ENCODE measurements at regions not wholly inside any gene's neighbourhood (a gene's known extent, or its start where the extent isn't known, plus 50 kb on each side); places are given as distances from the start of the nearest gene placed in this dataset.

GRCh38 chr18:47566809-47567208, 315.3 kb upstream of the SKOR2 start:
- 79 to 94% methylated on average over 1 of the region's 1 CpG for WGBS, 2 donors
- no peak overlapping the region for H3K27ac ChIP-seq

GRCh38 chr18:47560723-47561715, 309.6 kb upstream of the SKOR2 start:
- WGBS, 2 donors: 39 to 40% methylated on average over 17 of the region's 17 CpGs
- Histone ChIP-seq H3K4me3 (no peak overlapping the region), H3K27me3 (no peaks in the 10 kb centered on the region), H3K9me3 (peaks cover 0 to 9% (median 0%) of the 10 kb centered on the region in 4 donors), H3K36me3 (no peaks in the 10 kb centered on the region), H3K27ac (no peak overlapping the region), H3K4me1 (no peaks in the 10 kb centered on the region)
- TF ChIP-seq CTCF (IDR thresholded peaks at IDR 0.05) (no peak), EP300 (IDR thresholded peaks at IDR 0.05) (no peak), POLR2A (IDR thresholded peaks at IDR 0.05) (no peak)
- no peak for DNase-seq (ENCODE audit: low spot score in 2 of 2)

More at GRCh38 chr18:47566809-47567208, 315.3 kb upstream of the SKOR2 start:
- Histone ChIP-seq H3K36me3 (no peaks in the 10 kb centered on the region), H3K27me3 (no peaks in the 10 kb centered on the region), H3K4me3 (no peak overlapping the region), H3K4me1 (no peaks in the 10 kb centered on the region), H3K9me3 (peaks cover 0 to 13% (median 0%) of the 10 kb centered on the region in 4 donors)
- no peak for DNase-seq (ENCODE audit: low spot score in 2 of 2)
- TF ChIP-seq POLR2A (IDR thresholded peaks at IDR 0.05): no peak
- no peak for TF ChIP-seq CTCF (IDR thresholded peaks at IDR 0.05)
- TF ChIP-seq EP300 (IDR thresholded peaks at IDR 0.05): no peak

- Histone ChIP-seq H3K9me3 (no peaks in the 10 kb centered on the region), H3K4me3 (no peak overlapping the region), H3K36me3 (no peaks in the 10 kb centered on the region), H3K4me1 (no peaks in the 10 kb centered on the region), H3K27me3 (no peaks in the 10 kb centered on the region), H3K27ac (no peak overlapping the region)
- TF ChIP-seq CTCF (IDR thresholded peaks at IDR 0.05) (no peak), POLR2A (IDR thresholded peaks at IDR 0.05) (no peak), EP300 (IDR thresholded peaks at IDR 0.05) (no peak)
- 28 to 30% methylated on average over 4 of the region's 4 CpGs for WGBS, 2 donors
- no peak for DNase-seq (ENCODE audit: low spot score in 2 of 2)
Measured at GRCh38 chr18:47558110-47558750, 306.8 kb upstream of the SKOR2 start.

- Histone ChIP-seq H3K4me3 (no peak overlapping the region), H3K9me3 (no peaks in the 10 kb centered on the region), H3K27me3 (no peaks in the 10 kb centered on the region), H3K27ac (no peak overlapping the region), H3K36me3 (no peaks in the 10 kb centered on the region), H3K4me1 (no peaks in the 10 kb centered on the region)
- 69 to 70% methylated on average over 7 of the region's 7 CpGs for WGBS, 2 donors
- no peak for DNase-seq (ENCODE audit: low spot score in 2 of 2)
- TF ChIP-seq POLR2A (IDR thresholded peaks at IDR 0.05) (no peak), CTCF (IDR thresholded peaks at IDR 0.05) (no peak), EP300 (IDR thresholded peaks at IDR 0.05) (no peak)
Measured at GRCh38 chr18:47557160-47557559, 305.7 kb upstream of the SKOR2 start.

- WGBS, 2 donors: 82 to 85% methylated on average over 3 of the region's 3 CpGs
- Histone ChIP-seq H3K9me3 (no peaks in the 10 kb centered on the region), H3K4me1 (no peaks in the 10 kb centered on the region), H3K27me3 (no peaks in the 10 kb centered on the region), H3K27ac (no peak overlapping the region), H3K4me3 (no peak overlapping the region), H3K36me3 (no peaks in the 10 kb centered on the region)
- TF ChIP-seq CTCF (IDR thresholded peaks at IDR 0.05): no peak
- TF ChIP-seq EP300 (IDR thresholded peaks at IDR 0.05): no peak
- no peak for TF ChIP-seq POLR2A (IDR thresholded peaks at IDR 0.05)
- no peak for DNase-seq (ENCODE audit: low spot score in 2 of 2)
Measured at GRCh38 chr18:47552783-47553182, 301.3 kb upstream of the SKOR2 start.

All from tibial nerve (tissue), 4 donors.